NCI-H128 (cell line): ENCODE measurements at regions not wholly inside any gene's neighbourhood (a gene's known extent, or its start where the extent isn't known, plus 50 kb on each side); places are given as distances from the start of the nearest gene placed in this dataset.
A peak's percentile ranks its signal among the peaks of the same experiment; 100 is the strongest.
"Not testable (repeated sequence)": the region's sequence is repeated elsewhere in the genome, so short reads cannot be mapped to it uniquely, and the experiment has no call there.

Source experiments
- DNase-seq: peaks from one replicate; lab custom pipeline; 2025; ENCODE audit not compliant: unreplicated experiment; lab: John Stamatoyannopoulos, UW

DNA sequence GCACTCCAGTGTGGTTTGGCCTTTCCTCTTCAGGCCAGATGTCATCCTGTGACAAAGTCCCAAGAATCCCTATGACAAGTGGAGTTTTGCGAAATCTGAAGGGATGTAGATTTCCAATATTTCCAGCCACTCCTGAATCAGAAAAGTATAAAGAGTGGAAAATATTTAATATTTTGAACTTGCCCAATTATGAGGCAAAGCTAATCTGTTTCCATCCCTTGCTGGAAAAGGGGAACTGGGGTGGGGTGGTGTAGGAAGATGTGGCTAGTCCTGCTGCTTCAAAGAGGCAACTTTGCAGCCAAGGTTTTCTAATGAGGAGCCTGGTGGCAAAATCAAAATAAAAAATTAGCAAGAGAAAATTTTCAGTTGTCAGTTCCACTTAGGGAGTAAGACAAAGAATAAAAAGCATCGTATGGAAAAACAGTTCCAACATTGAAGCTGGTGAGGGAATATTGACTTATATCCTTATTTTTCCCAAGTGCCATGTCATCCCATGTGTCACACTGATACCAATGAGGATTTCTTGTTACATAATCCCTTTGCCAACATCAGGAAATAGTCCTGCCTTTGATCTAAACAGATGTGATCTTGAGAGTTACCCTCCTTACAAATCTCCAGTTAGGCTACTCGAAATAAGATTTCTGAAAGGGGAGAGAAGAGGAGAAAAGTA, 480.0 kb upstream of the JARID2 start:
- DNase-seq, result no peak

DNA sequence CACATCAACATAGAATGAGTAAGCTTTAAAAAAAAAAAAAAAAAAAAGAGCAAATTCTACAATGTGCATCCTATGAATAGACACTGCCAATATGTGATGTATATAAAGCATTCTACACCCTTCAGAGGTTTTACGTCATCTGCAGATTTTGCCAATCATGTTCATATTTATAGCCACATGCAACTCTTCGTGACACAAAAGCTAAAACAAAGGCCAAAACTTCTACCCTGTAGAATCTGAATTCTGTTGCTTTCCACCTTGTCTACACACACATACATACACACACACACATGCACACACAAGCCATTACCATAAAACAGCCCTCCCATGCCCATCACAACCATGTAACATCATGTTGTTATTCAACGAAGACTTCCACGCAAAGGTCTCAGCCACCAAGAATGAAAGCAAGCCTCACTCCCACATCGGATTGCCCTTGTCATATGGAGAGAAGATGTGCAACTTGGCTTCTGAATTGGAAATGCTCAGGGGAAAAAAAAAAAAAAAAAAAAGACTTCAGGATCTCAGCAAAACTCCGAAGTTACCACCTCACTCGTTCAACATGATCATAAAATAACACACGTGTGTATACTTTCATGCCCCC, 479.4 kb upstream of the JARID2 start:
- no peak for DNase-seq

DNA sequence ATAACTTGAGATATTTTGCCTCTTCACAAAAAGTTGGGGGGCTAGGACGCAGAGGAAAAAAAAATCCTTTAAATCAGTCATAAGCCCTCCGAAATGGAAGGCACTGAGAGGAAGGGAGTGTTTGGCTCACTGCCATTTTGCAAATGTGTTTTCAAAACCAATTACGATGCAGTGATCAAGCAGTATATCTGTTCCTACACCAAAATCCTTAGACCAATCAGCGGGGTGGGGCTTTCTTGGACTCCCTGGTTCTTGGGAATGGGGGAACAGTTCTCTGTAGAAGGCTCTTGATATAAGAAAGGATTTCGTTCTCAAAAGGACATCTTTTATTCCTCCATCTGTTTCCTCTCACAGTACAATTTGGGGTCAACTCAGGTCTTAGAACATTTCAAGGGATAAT, 478.6 kb upstream of the JARID2 start:
- DNase-seq, result no peak

DNA sequence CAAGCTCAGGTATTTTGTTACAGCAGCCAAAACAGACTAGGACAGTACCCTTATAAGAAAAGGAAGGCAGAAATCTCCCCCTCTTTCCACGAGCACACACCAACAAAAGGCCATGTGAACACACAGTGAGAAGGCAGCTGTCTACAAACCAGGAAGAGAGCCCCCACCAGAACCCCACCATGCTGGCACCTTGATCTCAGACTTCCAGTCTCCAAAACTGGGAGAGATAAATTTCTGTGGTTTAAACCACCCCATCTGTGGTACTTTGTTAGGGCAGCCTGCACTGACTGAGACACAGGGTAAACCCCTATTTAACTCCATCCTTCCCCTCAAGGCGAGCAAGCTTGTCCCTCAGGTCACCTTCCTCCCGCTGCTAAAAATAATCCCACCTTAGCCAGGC, 475.8 kb upstream of the JARID2 start:
- no peak for DNase-seq

DNA sequence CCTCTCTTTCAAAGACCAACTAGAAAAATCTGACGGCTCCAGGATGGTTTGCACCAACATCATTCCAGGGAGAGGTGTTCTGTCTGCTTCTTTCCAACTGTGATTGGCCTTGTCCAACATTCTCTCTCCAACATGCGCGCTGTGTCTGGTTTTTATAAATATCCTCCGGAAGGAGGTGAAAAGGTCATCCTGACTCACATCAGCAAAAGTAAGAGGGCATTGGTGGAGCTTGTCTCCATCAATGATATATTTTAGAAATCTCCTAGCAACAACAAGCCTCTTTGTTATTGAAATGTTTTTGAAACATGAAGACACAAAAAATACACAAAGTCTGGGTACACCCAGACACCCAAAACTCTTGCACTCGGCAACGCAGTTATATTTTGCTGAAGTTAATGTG, 475.3 kb upstream of the JARID2 start:
- no peak for DNase-seq

DNA sequence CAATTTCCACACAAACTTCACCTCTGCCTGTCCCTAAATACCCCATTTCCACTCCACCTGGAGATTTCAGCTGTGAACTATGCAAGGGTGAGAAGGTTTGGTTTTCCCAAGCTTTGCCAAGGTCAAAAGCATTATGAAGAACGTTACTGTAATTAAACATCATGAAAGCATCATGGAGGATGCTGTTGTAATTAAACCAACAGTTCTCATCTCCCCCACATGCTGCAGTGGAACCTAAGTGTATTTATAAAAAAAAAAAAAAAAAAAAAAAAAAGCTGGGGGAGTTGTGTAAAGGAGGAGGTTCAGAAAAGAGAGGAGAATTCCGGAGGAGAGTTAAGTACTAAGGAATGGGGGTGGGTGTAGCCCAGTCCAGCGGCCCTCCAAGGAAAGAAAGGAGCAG, 474.9 kb upstream of the JARID2 start:
- DNase-seq, result no peak

DNA sequence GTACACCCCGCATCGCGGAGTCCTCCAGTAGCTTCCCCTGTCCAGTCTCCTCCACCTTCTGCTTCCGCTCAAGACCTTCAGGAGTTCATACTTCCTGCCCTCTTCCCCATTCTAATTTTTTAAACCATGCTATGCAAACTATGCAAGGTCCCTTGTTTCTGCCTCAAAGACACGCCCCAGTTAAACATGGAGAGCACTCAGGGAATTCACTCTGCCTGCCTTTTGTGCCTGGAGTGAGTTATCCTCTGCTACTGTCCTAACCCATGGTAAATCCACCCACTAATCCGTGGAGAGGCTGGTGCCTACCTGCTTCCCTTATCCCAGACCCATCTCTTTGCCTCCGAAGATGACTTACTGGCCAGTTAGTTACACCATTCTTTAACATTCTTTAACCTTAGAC, 473.7 kb upstream of the JARID2 start:
- DNase-seq, result no peak

GRCh38 chr6:14775528-14775927, 470.3 kb upstream of the JARID2 start:
- DNase-seq, result no peak

DNA sequence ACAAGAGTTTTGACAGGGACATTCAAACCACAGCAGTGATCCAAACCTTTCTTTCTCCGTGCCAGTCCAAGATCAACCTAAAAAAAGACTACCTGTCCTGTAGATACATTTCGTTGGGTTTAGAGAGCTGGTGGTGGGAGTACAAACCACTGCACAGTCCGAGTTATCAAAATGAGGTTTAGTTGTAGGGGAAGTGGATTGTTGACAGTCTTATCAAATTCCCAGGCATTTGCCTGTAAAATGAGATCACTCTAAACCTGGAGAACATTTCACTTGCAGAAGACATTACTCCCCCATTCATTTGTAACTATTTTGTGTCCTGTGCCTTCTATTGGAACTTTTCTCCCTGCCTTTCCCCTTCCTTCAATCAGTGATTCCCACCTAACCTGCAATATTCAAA, 469.6 kb upstream of the JARID2 start:
- no peak for DNase-seq

- peak; percentile 22 for DNase-seq
These were observed 463.9 kb upstream of the JARID2 start for GRCh38 chr6:14781772-14782525.

- not testable (repeated sequence) for DNase-seq
These were observed 462.9 kb upstream of the JARID2 start for GRCh38 chr6:14782921-14783464.

DNA sequence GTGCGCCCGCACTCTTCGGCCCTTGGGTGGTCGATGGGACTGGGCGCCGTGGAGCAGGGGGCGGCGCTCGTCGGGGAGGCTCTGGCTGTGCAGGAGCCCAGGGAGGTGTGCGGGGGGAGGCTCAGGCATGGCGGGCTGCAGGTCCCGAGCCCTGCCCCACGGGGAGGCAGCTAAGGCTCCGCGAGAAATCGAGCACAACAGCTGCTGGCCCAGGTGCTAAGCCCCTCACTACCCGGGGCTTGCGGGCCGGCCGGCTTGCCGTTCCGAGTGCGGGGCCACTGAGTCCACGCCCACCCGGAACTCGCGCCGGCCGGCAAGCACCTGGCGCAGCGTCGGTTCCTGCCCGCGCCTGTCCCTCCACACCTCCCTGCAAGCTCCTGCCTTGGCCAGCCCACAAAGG, 462.3 kb upstream of the JARID2 start:
- no peak for DNase-seq

DNA sequence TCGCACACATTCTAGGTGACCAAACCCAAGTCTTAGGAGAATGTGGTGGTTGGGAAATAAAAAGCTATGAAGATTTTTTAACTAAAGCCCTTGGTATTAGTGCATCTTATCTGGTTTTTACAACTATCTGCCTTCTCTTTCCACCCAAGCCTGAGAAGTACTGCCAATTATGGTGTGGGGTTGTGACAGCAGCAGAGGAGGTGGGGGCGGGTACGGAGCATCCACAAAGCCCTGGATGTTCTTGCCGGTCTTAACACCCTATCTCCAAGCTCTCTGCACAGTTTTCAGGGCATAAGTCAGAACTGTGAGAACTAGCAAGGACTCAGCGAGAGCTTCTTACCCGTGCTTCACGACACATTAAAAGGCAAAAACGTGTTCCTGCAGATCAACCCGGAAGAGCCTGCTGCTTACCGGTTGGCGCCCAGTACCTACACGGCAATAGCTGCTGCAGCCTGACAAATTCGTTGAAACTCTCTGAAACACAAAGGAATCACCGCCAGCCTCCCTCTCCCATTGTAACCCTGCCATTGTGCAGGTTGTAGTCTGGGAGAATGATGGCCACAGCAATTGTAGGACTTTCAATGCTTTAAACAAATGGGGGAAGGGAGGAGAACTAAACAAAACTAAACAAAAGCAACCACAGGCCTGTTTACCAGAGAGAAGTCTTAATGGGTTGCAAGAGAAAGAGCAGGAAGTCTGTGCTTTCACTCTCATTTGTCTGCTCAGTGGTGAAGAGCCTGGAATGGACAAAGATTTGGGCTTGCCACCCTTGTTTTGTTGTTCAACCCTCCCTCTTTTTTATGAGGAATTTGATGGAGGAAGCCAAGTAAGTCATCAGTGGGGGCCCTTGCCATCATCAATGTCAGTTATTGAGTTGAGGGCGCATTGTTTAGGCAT, 461.0 kb upstream of the JARID2 start:
- peak; percentile 13 for DNase-seq

GRCh38 chr6:14785493-14785790, 460.4 kb upstream of the JARID2 start:
- DNase-seq, result no peak

GRCh38 chr6:14786008-14786407, 459.9 kb upstream of the JARID2 start:
- no peak for DNase-seq

DNA sequence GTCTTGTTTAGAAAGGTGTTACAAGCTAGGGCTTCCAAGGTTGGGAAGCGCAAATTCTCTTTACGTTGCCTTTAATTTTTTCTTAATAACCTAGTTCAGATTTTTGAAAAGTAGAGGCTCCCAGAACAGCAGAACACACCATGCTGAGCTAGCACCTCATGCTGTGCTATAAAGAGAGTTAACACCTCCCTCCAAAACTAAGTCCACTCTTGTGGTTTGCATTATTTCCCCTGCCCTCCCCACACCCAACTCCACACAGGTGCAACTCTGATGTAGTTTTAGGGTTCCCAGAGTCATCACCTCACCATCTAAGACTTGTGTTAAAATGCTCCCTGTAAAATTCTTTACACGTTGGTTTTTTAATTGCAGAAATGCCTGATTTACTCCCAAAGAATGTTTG, 459.4 kb upstream of the JARID2 start:
- no peak for DNase-seq

DNA sequence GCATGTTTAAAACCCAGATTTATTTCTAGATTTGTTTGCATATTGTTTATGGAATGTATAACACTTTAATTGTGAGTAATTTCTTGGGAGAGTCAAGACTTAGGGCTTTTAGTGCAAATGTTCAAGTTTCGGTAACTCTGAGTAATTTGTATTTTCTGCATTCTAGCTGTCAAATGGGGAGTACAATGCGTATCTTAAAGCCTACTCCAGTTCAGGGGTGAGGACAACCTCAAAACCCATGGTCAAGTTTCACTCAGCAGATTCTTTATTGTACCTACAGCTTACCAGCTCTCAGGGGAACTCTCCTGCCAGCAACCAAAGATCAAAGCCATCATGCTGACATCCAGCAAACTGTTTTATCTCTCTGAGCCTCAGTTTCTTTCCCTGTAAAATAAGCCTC, 458.6 kb upstream of the JARID2 start:
- DNase-seq, result no peak

GRCh38 chr6:14787677-14788076, 458.2 kb upstream of the JARID2 start:
- DNase-seq, result no peak

- no peak for DNase-seq
These were observed 455.9 kb upstream of the JARID2 start for GRCh38 chr6:14789996-14790395.

- DNase-seq, result no peak
These were observed 454.9 kb upstream of the JARID2 start for GRCh38 chr6:14790976-14791375.

- DNase-seq, result no peak
These were observed 454.3 kb upstream of the JARID2 start for GRCh38 chr6:14791526-14791925.
